Astrocyte of the spinal cord (primary cell): ENCODE measurements at regions not wholly inside any gene's neighbourhood (a gene's known extent, or its start where the extent isn't known, plus 50 kb on each side); places are given as distances from the start of the nearest gene placed in this dataset.

ENCODE experiments used
- DNase-seq: peaks from one replicate; pipeline ENCODE4 v3.0.0; 2011; ENCODE audit warnings: low read depth, low spot score
- H3K4me3 ChIP-seq: 2 replicates; pipeline ENCODE4 v1.5.1; 2011; ENCODE audit warnings: low read depth, mild to moderate bottlenecking, low read length, moderate library complexity
- in situ Hi-C: cut with HindIII; loops from 2 replicates; pipeline ENCODE4 v1.10.0; 2017; ENCODE audit warnings: low sequenced_read_pairs
- TF ChIP-seq, protein P1 (sequence below): IDR thresholded peaks from 2 replicates; pipeline ENCODE4 v1.5.1; 2012; ENCODE audit warnings: low read depth, mild to moderate bottlenecking, low read length, inconsistent platforms

GRCh38 chr5:68148096-68148495 is 67.5 kb upstream of the PIK3R1 start:
- TF ChIP-seq, protein P1, sequence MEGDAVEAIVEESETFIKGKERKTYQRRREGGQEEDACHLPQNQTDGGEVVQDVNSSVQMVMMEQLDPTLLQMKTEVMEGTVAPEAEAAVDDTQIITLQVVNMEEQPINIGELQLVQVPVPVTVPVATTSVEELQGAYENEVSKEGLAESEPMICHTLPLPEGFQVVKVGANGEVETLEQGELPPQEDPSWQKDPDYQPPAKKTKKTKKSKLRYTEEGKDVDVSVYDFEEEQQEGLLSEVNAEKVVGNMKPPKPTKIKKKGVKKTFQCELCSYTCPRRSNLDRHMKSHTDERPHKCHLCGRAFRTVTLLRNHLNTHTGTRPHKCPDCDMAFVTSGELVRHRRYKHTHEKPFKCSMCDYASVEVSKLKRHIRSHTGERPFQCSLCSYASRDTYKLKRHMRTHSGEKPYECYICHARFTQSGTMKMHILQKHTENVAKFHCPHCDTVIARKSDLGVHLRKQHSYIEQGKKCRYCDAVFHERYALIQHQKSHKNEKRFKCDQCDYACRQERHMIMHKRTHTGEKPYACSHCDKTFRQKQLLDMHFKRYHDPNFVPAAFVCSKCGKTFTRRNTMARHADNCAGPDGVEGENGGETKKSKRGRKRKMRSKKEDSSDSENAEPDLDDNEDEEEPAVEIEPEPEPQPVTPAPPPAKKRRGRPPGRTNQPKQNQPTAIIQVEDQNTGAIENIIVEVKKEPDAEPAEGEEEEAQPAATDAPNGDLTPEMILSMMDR, result no peak
- H3K4me3 ChIP-seq, result no peak overlapping the region
- in situ Hi-C loops, result no loop called here
- DNase-seq, result no peak

DNA sequence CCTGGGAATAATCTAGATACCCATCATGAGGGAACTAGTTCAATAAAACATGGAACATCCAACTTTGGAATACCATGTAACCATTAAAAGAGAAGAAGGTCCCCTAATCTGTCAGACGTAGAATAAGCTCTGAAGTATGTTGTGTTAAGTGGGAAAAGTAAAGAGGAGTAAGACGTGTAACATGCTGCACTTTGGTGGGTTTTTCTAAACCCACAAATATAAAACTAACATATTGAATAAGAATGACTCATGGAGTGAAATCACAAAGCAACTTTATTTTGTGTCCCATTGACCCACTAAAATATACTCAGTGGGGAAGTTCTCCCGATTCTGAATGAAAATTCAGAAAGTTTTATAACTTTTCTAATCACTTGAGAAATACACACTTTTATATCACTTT is 67.9 kb upstream of the PIK3R1 start:
- DNase-seq, result peak; percentile 36
- TF ChIP-seq, protein P1, result no peak
- in situ Hi-C loops, result no loop called here
- H3K4me3 ChIP-seq, result no peak overlapping the region

DNA sequence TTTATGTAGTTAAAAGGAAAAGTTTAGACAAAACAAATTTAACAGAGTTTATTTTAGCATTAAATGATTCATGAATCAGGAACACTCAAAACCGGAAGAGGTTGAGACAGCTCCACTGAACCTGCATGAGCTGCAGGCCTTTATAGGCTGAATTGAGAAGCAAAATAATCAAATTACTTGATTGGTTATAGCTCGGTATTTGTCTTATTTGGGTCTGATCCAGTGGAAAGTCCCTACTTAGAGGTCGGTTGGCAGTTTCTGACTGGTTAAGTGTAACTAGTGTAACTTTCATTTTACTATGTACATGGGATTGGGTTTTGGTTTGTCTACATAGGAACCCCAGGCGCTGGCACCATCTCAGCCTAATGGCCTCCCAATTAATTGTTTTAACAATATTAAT is 74.1 kb upstream of the PIK3R1 start:
- H3K4me3 ChIP-seq, result no peak overlapping the region
- TF ChIP-seq, protein P1, result no peak
- in situ Hi-C loops, result no loop called here
- DNase-seq, result peak; percentile 21

GRCh38 chr5:68140763-68141162 is 74.8 kb upstream of the PIK3R1 start:
- H3K4me3 ChIP-seq, result no peak overlapping the region
- in situ Hi-C loops, result no loop called here
- TF ChIP-seq, protein P1, result no peak
- DNase-seq, result no peak

DNA sequence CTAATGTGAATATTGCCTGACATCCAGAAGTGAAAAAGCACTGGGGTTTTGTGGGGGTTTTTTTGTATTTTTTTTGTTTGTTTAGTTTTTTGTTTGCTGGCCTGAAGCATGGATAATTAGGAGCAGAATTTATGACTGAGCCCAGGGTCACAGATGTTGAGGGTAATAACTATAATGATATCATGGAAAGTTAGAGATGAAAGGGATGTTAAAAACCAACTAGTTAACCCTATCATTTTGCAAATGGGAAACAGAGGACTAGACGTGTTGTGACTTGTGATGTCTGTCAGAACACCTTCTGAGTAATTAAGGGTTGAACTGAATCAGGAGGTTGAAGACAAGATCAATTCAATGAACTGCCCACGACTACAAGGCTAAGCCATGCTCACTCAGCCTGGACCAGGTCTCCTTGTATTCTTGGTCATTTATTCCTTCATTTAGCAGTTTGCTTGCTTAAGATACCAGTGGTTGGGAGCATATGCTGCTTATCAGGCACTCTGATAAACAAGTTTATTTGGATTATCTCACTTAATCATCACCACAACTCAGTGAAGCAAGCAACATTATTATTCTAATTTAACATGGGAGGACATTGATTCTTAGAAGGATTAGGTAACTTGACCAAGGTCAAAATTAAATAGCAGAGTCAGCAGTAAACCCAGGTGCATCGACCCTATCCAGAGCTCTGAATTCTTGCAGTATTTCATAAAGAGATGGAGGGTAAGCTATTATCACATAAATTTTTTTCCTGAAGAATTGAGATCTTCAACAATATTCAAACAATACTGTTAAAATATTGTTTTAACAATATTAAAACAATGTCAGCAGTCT is 75.7 kb upstream of the PIK3R1 start:
- no peak for DNase-seq
- TF ChIP-seq, protein P1, result no peak
- in situ Hi-C loops, result no loop called here
- no peak overlapping the region for H3K4me3 ChIP-seq

DNA sequence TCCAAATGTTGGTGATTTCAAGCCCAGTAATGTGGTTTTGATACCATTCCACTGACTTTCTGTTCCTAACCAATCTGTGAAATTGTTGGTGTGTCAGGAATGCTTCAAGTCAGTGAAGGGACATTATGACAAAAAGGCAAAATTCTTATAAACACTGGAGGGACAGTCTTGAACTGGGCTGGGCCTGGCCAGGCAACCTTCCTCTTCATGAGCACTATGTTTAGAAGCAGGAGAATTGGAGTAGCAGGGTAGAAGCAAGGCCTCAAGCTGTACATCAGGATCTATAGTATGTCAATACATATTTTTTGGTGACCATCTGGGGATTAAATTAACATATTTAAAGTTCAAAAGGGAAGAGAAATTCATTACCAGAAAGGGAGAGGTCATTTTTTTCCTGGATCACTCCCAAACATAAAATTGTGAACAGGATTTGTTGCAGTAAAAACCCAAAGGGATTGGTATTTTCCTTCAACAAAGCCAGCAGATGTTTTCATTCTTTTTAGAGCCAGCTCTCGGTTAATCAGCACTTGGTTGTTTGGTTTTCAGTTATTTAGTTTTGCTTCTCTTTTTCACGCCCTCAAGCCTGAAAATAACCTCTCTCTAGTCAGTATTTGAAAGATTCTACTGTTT is 77.9 kb upstream of the PIK3R1 start:
- TF ChIP-seq, protein P1, result no peak
- DNase-seq, result peak; percentile 68
- no peak overlapping the region for H3K4me3 ChIP-seq
- in situ Hi-C loops, result no loop called here
